K562 (cell line): ENCODE measurements at regions not wholly inside any gene's neighbourhood (a gene's known extent, or its start where the extent isn't known, plus 50 kb on each side); places are given as distances from the start of the nearest gene placed in this dataset.

ENCODE experiments used
- GABPA ChIP-seq: fragments of 200-800 bp; sonication (Bioruptor generic); conservative IDR thresholded peaks from 2 replicates; pipeline ENCODE4 v1.6.1; 2016; ENCODE audit warnings: low read depth, missing genetic modification characterization, missing compliant biosample characterization
- KLF6 ChIP-seq: fragments of 250-450 bp; sonication (Bioruptor Pico); IDR thresholded peaks from 2 replicates; pipeline ENCODE4 v1.4.0; 2020; ENCODE audit warnings: mild to moderate bottlenecking, moderate library complexity, borderline replicate concordance
- MYBL2 ChIP-seq, 2 experiments: fragments of 450-650 bp in 1 of 2; sonication (generic) in 1 of 2; formaldehyde crosslinking in 1 of 2; IDR thresholded peaks; 2 replicates each; pipeline versions ENCODE4 v1.6.1 to v1.8.1; 2017 to 2022; ENCODE audit warnings: borderline replicate concordance in 1 of 2, inconsistent platforms in 1 of 2, low read depth in 1 of 2, mild to moderate bottlenecking in 1 of 2, missing genetic modification reagents in 1 of 2, moderate library complexity in 1 of 2
- POLR2A ChIP-seq: fragments of 450-650 bp; conservative IDR thresholded peaks from 2 replicates; pipeline ENCODE4 v1.6.1; 2016
- TF ChIP-seq, protein P1 (sequence below), 3 experiments: IDR thresholded peaks in 2 of 3; conservative IDR thresholded peaks in 1 of 3; 2 replicates each; pipeline ENCODE4 v1.5.1; 2011 to 2012; ENCODE audit warnings: low read length in 3 of 3, mild to moderate bottlenecking in 3 of 3, control low read depth in 2 of 3, improper control_type of control experiment in 1 of 3, inconsistent platforms in 1 of 3, low read depth in 1 of 3, mixed read lengths in 1 of 3, moderate library complexity in 1 of 3; ENCODE audit not compliant: insufficient read depth in 2 of 3

DNA sequence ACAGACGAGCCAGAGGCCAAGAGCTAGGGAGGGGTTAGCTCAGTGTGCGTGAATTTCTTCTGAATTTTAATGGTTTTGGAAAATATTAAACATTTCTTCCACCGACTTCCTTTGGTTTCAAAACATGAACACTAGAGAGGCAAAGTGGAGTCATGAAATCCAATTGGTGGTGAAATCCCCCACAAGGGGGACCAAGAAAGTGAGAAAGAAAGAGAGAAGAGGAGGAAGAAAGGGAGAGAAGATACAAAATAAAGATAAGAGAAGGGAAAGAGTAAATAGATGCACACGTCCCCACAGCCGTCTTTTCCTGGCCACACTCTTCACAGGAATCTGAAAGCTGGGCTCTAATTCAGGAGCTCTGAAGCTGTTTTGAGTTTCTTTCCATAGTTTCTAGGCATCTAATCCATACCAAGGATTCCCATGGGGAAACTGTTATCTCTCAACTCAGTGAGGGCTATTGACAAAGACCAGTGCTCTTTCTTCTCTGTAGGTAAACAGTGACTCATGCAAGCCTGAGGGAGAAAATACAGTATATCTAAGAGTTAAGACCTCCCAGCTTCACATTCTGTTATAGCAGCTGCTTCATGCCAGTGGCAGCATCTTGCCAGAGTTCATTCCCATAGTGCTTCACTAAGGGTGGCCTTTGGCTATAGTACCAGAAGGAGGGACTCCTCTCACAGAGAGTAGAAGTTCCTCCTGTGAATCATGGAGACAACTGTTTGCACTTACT, 115.8 kb upstream of the LIFR start:
- TF ChIP-seq POLR2A = no peak
- TF ChIP-seq GABPA = no peak
- TF ChIP-seq MYBL2 (IDR thresholded peaks at IDR 0.05; ENCODE audit: low read depth) = no peak
- no peak for TF ChIP-seq MYBL2 (CRISPR knock-in tag; IDR thresholded peaks at IDR 0.05; ENCODE audit: borderline replicate concordance)
- TF ChIP-seq KLF6 = no peak
- TF ChIP-seq, protein P1, sequence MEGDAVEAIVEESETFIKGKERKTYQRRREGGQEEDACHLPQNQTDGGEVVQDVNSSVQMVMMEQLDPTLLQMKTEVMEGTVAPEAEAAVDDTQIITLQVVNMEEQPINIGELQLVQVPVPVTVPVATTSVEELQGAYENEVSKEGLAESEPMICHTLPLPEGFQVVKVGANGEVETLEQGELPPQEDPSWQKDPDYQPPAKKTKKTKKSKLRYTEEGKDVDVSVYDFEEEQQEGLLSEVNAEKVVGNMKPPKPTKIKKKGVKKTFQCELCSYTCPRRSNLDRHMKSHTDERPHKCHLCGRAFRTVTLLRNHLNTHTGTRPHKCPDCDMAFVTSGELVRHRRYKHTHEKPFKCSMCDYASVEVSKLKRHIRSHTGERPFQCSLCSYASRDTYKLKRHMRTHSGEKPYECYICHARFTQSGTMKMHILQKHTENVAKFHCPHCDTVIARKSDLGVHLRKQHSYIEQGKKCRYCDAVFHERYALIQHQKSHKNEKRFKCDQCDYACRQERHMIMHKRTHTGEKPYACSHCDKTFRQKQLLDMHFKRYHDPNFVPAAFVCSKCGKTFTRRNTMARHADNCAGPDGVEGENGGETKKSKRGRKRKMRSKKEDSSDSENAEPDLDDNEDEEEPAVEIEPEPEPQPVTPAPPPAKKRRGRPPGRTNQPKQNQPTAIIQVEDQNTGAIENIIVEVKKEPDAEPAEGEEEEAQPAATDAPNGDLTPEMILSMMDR (IDR thresholded peaks at IDR 0.05 in 2 of 3, conservative IDR thresholded peaks at IDR 0.05 in 1 of 3; ENCODE audit: insufficient read depth in 2 of 3, low read depth in 1 of 3, low read length in 3 of 3) = no peak
